ENCODE measurements at regions not wholly inside any gene's neighbourhood (a gene's known extent, or its start where the extent isn't known, plus 50 kb on each side); places are given as distances from the start of the nearest gene placed in this dataset.
"Not testable (repeated sequence)": the region's sequence is repeated elsewhere in the genome, so short reads cannot be mapped to it uniquely, and the experiment has no call there.

GRCh38 chr7:65800890-65801341, 72.0 kb upstream of the VKORC1L1 start:
- no peak for DNase-seq (ENCODE audit: low read depth)

GRCh38 chr7:65804887-65805286, 68.0 kb upstream of the VKORC1L1 start:
- DNase-seq (ENCODE audit: low read depth): no peak

- not testable (repeated sequence) for DNase-seq (ENCODE audit: low read depth)
Observed at GRCh38 chr7:65807067-65807466, 65.8 kb upstream of the VKORC1L1 start.

- DNase-seq (ENCODE audit: low read depth): no peak
Observed at GRCh38 chr7:65809259-65809981, 63.5 kb upstream of the VKORC1L1 start.

GRCh38 chr7:65809982-65810288, 62.9 kb upstream of the VKORC1L1 start:
- DNase-seq (ENCODE audit: low read depth): no peak

- DNase-seq (ENCODE audit: low read depth): no peak
Observed at GRCh38 chr7:65812281-65812680, 60.6 kb upstream of the VKORC1L1 start.

- DNase-seq (ENCODE audit: low read depth): not testable (repeated sequence)
Observed at GRCh38 chr7:65814556-65815167, 58.2 kb upstream of the VKORC1L1 start.

- DNase-seq (ENCODE audit: low read depth): no peak
Observed at GRCh38 chr7:65820287-65820950, 52.5 kb upstream of the VKORC1L1 start.

All from T-helper 22 cell (primary cell).